ENCODE measurements at regions not wholly inside any gene's neighbourhood (a gene's known extent, or its start where the extent isn't known, plus 50 kb on each side); places are given as distances from the start of the nearest gene placed in this dataset.

DNA sequence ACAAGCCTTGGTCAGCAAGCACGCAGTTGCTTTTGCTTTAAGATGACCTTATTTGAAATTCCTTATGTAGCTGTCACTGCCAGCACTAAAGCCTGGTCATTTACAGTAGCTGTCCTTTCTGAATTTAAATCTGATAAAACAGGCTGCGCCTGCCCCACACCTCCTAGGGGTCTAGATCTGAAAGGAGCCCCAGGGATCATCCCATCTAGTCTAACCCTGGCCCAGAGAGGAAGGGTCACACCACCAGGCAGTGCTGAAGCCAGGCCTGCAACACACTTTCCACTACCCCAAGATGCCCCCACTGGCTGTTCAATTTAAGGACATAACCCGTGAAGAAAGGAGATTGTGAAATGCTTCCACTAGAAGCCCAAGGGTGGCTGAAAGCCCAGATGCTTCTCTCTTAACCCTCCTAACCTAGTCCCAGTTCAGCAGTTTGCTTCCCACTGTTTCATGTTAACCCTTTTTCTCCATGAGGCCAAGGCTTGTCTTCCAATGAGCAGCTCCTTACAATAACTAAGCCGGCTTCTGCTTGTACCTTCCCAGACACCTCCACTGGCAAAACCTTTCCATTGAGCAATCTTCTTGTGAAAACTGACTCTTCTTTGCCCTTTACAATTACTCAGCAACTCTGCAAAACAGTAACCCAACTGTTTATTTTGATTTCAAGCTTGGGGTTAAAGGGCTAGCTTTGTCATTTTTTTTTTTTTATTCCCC is 198.9 kb upstream of the LPP start:
- peak; percentile 78 for DNase-seq (ENCODE audit: low read depth)
- no peak overlapping the region for H3K4me3 ChIP-seq (ENCODE audit: low read length)
- TF ChIP-seq, protein P1, sequence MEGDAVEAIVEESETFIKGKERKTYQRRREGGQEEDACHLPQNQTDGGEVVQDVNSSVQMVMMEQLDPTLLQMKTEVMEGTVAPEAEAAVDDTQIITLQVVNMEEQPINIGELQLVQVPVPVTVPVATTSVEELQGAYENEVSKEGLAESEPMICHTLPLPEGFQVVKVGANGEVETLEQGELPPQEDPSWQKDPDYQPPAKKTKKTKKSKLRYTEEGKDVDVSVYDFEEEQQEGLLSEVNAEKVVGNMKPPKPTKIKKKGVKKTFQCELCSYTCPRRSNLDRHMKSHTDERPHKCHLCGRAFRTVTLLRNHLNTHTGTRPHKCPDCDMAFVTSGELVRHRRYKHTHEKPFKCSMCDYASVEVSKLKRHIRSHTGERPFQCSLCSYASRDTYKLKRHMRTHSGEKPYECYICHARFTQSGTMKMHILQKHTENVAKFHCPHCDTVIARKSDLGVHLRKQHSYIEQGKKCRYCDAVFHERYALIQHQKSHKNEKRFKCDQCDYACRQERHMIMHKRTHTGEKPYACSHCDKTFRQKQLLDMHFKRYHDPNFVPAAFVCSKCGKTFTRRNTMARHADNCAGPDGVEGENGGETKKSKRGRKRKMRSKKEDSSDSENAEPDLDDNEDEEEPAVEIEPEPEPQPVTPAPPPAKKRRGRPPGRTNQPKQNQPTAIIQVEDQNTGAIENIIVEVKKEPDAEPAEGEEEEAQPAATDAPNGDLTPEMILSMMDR (IDR thresholded peaks at IDR 0.05; ENCODE audit: insufficient read depth, low read depth, low read length, missing control alignments), result no peak

GRCh38 chr3:187955587-187955952 is 198.4 kb upstream of the LPP start:
- H3K4me3 ChIP-seq (ENCODE audit: low read length), result no peak overlapping the region
- no peak for DNase-seq (ENCODE audit: low read depth)
- TF ChIP-seq, protein P1 (IDR thresholded peaks at IDR 0.05; ENCODE audit: insufficient read depth, low read depth, low read length, missing control alignments), result no peak

DNA sequence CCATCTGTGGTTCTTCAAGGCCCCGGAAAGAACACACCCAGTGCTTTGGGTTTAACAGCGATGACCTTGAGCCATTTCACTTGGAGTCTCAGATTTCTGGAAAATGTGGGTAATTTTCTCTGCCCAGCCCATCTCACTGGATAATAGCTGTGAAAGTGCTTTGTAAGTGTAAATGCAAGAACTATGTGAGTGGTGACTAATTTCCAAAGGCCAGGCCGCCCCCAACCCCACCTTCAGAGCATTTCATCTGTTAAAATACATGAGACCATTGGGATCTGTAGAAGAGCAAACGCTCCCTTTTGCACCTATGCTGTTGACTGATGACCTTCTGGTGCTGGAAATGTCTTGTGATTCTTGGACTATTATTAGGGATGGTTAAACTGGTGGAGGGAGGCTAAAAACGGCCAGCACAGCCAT is 196.8 kb upstream of the LPP start:
- TF ChIP-seq, protein P1 (IDR thresholded peaks at IDR 0.05; ENCODE audit: insufficient read depth, low read depth, low read length, missing control alignments), result no peak
- H3K4me3 ChIP-seq (ENCODE audit: low read length), result no peak overlapping the region
- no peak for DNase-seq (ENCODE audit: low read depth)

- TF ChIP-seq, protein P1 (IDR thresholded peaks at IDR 0.05; ENCODE audit: insufficient read depth, low read depth, low read length, missing control alignments), result no peak
- no peak for DNase-seq (ENCODE audit: low read depth)
- H3K4me3 ChIP-seq (ENCODE audit: low read length), result no peak overlapping the region
These were observed 196.4 kb upstream of the LPP start for GRCh38 chr3:187957582-187957981.

GRCh38 chr3:187958432-187959003 is 195.4 kb upstream of the LPP start:
- no peak overlapping the region for H3K4me3 ChIP-seq (ENCODE audit: low read length)
- TF ChIP-seq, protein P1 (IDR thresholded peaks at IDR 0.05; ENCODE audit: insufficient read depth, low read depth, low read length, missing control alignments), result no peak
- no peak for DNase-seq (ENCODE audit: low read depth)

DNA sequence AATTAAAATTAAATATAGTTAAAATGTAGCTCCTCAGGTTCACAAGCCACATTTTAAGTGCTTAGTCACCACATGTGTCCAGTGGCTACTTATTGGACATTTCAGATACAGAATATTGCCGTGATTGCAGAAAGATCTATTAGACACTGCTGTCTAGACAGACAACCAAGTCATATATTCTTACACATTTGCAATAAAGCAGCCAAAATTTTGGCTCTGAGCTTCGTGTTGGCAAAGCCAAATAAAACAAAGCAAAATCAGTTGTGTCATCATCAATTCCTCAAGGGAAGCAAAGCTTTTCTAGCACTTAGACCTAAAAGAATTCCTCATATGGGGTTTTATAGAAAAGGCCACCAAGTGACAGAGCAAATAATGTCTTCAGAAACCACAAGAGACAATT is 193.1 kb upstream of the LPP start:
- TF ChIP-seq, protein P1 (IDR thresholded peaks at IDR 0.05; ENCODE audit: insufficient read depth, low read depth, low read length, missing control alignments), result no peak
- DNase-seq (ENCODE audit: low read depth), result no peak
- no peak overlapping the region for H3K4me3 ChIP-seq (ENCODE audit: low read length)

DNA sequence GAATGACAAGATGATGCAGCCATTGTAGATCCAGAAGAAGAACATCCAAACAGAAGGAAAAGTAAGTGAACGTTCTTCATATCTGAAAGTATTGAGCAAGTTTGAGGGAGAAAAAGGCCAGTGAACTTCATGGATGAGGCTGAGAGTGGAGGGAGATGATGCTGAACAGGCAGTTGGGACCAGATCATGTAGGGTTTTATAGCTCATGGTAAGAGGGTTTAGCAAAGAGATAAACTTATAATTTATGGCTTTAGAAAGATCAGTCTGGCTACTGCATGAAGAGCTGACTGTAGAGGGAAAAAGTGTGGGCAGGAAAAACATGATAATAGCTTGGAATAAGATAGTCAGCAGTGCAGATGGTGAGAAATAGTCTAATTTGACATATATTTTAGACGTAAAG is 192.6 kb upstream of the LPP start:
- DNase-seq (ENCODE audit: low read depth), result no peak
- TF ChIP-seq, protein P1 (IDR thresholded peaks at IDR 0.05; ENCODE audit: insufficient read depth, low read depth, low read length, missing control alignments), result no peak
- no peak overlapping the region for H3K4me3 ChIP-seq (ENCODE audit: low read length)
